GM19463 (cell line): ENCODE measurements at regions not wholly inside any gene's neighbourhood (a gene's known extent, or its start where the extent isn't known, plus 50 kb on each side); places are given as distances from the start of the nearest gene placed in this dataset.
"Not testable (repeated sequence)": the region's sequence is repeated elsewhere in the genome, so short reads cannot be mapped to it uniquely, and the experiment has no call there.

ENCODE experiments used
- ATAC-seq: cut with Tn5 transposase; IDR thresholded peaks from one replicate; pipeline ENCODE4 v1.9.1; 2021; ENCODE audit warnings: mild to moderate bottlenecking, moderate library complexity; ENCODE audit not compliant: unreplicated experiment

- no peak for ATAC-seq
These were observed 73.2 kb downstream of the ZIC4 start for GRCh38 chr3:147333098-147333497.

- ATAC-seq: no peak
These were observed 77.6 kb downstream of the ZIC4 start for GRCh38 chr3:147328711-147329110.

- no peak for ATAC-seq
These were observed 82.0 kb downstream of the ZIC4 start for GRCh38 chr3:147324356-147324755.

- no peak for ATAC-seq
These were observed 87.4 kb downstream of the ZIC4 start for GRCh38 chr3:147318900-147319299.

GRCh38 chr3:147317080-147317479 is 89.3 kb downstream of the ZIC4 start:
- not testable (repeated sequence) for ATAC-seq

GRCh38 chr3:147313513-147313912 is 92.8 kb downstream of the ZIC4 start:
- no peak for ATAC-seq

- ATAC-seq: no peak
These were observed 93.5 kb downstream of the ZIC4 start for GRCh38 chr3:147312786-147313280.

- no peak for ATAC-seq
These were observed 94.6 kb downstream of the ZIC4 start for GRCh38 chr3:147311716-147312115.

GRCh38 chr3:147305533-147306250 is 100.7 kb downstream of the ZIC4 start:
- no peak for ATAC-seq

GRCh38 chr3:147304756-147305155 is 101.6 kb downstream of the ZIC4 start:
- ATAC-seq: no peak

- no peak for ATAC-seq
These were observed 104.6 kb downstream of the ZIC4 start for GRCh38 chr3:147301781-147302180.

- ATAC-seq: no peak
These were observed 106.7 kb downstream of the ZIC4 start for GRCh38 chr3:147299656-147300055.

GRCh38 chr3:147298511-147298982 is 107.8 kb downstream of the ZIC4 start:
- ATAC-seq: no peak

- ATAC-seq: no peak
These were observed 108.5 kb downstream of the ZIC4 start for GRCh38 chr3:147297761-147298350.

GRCh38 chr3:147287370-147287769 is 119.0 kb downstream of the ZIC4 start:
- ATAC-seq: not testable (repeated sequence)

- no peak for ATAC-seq
These were observed 136.4 kb downstream of the ZIC4 start for GRCh38 chr3:147269907-147270306.

GRCh38 chr3:147267434-147267833 is 138.9 kb downstream of the ZIC4 start:
- ATAC-seq: no peak

GRCh38 chr3:147257944-147258343 is 148.4 kb downstream of the ZIC4 start:
- no peak for ATAC-seq

- no peak for ATAC-seq
These were observed 149.6 kb downstream of the ZIC4 start for GRCh38 chr3:147256739-147257138.

GRCh38 chr3:147246906-147247305 is 159.4 kb downstream of the ZIC4 start:
- ATAC-seq: no peak

GRCh38 chr3:147245638-147246037 is 160.7 kb downstream of the ZIC4 start:
- ATAC-seq: not testable (repeated sequence)

- not testable (repeated sequence) for ATAC-seq
These were observed 161.3 kb downstream of the ZIC4 start for GRCh38 chr3:147245022-147245421.
